GOT3 (cell line): ENCODE measurements at regions not wholly inside any gene's neighbourhood (a gene's known extent, or its start where the extent isn't known, plus 50 kb on each side); places are given as distances from the start of the nearest gene placed in this dataset.

Experiments used
- DNase-seq: peaks from one replicate; lab custom pipeline; 2025; ENCODE audit warnings: mixed read lengths; lab: John Stamatoyannopoulos, UW

DNA sequence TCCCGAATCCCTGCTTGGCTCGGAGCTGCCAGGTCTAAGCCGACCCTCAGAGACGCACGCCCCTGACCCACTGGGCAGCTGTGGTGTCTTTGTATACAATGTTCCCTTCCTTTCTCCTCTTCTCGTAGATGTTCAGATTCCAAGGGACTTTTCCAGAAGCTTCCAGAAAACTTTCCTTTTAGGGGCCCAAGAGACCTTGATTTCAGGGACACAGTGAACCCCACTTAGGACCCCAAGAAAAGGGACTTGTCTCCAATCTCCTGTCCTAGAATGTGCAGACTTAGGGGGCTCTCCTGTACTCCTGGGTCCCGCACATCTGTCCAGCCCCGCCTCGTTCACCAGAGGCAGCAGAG lies 103.5 kb downstream of the EDN3 start:
- no peak for DNase-seq

- DNase-seq, result no peak
These were observed 104.3 kb downstream of the EDN3 start for GRCh38 chr20:59404749-59405148.

DNA sequence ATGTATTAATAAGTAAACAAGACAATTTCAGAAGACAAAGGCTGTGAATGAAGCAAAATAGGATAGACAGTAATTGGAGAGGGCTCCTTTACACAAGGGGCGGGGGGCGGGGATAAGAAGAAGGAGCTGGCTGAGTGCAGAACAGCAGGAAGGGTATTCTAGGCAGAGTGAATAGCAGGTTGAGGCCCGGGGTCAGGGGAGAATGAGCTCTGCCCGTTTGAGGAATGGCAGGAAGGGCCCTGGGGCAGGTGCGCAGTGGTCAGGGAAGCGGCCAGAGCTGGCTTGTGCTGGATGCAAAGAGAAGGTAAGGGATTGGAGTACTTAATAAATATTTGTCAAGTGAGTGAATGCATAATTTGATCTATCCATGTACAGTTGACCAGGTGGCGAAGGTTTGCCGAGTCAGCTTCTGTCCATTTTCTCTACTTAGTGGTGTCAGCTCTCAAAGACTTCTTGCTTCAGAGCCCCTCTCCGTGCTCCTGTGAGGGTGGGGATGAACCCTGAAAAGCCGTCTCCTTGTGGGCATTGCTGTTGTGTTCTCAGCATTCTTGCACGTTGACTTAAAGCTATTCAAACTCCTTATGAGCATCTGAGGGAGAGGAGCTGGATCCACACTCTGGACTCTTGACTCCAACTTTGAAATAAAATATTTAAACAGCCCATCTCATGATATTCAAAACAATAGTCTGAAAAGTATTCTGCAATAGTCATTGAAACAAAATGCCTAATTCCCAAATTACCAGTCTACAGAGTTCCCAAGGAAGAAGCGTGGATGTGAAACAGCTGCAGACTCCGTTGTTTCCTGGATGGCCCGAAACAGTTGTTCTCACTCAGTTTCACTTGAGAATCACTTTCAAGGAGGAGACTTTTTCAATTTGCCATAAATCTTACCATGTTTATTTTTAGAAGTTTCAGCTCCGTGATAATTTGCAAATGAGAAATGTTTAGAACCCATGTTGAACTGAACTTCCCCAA lies 105.1 kb downstream of the EDN3 start:
- no peak for DNase-seq

- DNase-seq, result no peak
These were observed 106.0 kb downstream of the EDN3 start for GRCh38 chr20:59406446-59406845.

DNA sequence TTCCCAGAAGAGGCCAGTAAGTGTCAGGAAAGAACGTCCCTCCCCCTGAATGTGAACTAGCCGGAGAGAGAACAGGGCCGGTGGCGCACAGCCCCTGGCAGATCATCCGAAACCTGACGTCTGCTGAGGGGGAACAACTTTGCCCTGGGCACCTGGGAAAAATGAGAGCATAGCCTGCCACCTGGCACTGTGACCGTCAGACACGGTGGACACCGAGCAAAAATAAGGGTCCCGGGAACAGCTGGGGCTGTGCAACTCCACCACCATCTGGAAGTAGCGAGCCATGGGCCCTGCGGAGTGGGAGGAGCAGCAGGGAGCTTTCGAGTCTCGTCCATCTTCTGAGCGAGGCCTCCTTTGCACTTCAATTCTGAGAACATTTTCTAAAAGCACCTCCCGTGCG lies 110.8 kb downstream of the EDN3 start:
- no peak for DNase-seq

DNA sequence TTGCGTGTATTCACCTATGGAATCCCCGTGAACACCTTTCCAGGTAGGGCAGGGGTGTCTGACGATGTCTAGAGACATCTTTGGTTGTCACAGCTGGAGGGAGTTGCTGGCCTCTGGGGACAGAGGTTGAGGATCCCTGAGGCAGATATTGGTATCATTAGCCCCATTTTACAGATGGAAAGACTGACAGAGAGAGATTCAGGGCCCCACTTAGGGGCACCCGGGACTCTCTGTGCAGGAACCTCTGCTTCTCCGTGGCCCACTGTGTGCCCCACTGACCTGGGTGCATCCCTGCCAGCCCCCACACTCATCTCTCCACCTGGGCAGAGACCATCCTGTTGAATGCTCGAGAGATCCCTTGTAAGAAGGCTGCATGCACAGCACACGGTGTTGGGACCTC lies 111.2 kb downstream of the EDN3 start:
- DNase-seq, result no peak

GRCh38 chr20:59412181-59412580 lies 111.8 kb downstream of the EDN3 start:
- no peak for DNase-seq

GRCh38 chr20:59412875-59413284 lies 112.5 kb downstream of the EDN3 start:
- DNase-seq, result no peak

DNA sequence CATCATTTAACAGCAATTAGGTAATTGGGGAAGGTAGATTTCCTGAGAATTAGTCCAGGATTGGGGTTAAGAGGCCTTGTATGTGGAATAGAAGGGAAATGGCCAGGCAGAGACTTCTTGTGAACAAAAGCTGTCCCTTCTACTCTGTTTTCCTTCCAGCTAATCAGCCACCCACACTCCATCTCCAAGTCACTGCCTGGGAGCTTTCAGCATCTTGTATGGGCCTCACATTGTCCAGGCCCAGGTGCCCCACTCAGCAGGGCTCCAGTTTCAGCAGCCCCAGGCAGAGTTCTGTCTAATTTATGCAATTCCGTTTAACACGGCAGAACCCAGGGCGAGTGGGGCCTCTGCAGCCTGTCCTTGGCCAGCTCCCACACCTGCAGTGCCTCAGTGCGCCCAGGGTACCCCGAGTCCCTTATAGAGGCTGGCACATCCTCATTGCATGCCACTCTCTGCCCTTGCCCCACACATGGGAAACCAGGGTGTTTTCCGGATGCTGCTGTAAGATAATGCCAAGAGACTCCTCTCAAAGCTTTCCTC lies 113.0 kb downstream of the EDN3 start:
- DNase-seq, result no peak

GRCh38 chr20:59414936-59415623 lies 114.7 kb downstream of the EDN3 start:
- DNase-seq, result no peak

DNA sequence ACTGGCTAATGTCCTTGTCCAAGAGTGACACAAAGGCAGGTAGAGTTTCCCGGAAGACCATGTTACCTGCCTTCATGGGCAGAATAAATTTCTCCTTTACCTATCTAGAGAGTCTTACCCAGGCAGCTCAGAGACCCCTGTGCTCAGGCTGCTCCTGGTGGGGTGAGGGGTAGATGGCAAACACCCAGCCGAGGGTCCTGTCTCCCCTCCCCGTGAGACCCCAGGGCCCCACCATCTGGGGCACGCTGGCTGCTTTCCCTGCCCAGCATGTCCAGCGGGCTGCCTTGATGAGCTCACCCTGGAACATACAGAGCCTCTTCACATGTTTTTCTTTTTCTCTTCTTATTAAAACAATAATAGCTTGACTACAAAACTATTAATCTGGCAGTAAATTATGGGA lies 116.5 kb downstream of the EDN3 start:
- DNase-seq, result no peak

DNA sequence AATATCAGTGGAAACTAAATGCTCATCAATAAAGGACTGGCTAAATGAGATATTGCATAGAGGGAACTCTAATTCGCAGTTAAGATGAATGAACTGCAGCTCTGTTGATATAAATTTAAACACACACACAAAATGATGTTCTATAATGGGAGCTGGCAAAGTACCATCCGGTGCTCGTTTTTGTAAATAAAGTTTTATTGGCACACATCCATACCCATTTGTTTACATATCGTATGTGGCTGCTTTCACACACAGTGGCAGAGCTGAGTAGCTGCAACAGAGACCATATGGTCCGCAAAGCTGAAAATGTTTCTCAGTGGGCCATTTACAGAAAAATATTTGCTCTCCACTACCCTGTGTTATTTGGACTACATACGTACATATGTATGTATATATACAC lies 120.7 kb downstream of the EDN3 start:
- DNase-seq, result no peak

DNA sequence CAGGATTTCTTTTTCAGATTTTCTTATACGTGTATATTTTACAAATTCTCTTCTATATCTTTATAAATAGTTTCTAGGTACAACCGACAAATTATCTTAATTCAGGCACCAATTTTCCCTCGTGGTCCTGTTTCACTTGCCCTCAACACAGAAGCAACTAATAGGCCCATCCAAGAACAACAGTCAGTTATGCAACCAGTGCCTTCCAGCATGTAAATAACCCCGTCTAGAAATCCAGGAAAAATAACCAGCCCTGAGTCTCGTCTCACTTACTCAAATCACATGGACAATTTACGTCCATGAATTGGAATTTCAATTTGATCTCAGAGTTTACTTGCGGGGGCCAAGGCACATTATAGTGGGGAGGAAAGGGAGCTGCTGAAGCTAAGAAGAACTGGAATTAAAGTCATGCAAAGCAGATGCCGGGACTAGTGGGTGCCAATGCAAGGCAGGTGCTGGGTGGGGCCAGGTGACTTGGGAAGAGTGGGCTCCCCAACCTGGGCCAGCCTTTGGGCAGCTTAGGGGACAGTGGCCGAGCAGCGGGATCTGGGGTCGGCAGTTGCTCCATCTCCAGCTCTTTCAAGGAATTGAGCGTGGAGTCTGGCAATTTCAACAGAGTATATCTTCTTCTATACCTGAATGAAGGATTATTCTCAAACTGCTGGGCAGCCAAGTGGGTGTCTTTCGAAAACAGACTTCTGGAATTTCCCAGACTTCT lies 121.7 kb downstream of the EDN3 start:
- no peak for DNase-seq

GRCh38 chr20:59422872-59423544 lies 122.6 kb downstream of the EDN3 start:
- DNase-seq, result no peak

DNA sequence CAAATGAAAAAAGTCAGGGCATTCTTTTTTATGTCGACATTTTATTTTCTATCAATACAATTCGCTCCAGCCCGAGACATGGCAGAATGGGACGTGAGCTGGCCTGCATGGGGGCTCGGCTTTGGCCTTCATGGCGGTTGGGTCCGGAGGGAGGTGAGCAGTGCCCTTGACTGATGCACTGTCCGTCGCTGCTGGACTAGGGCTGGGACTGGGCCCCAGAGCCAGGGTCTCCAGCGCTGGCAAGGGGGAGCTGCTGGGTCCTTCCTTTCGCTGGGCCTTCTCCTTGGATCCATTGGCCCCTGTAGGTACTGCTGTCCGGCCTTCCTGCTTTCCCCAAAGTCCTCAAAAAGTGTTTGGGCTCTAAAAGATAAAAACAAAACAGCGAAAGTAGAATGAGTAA lies 124.6 kb downstream of the EDN3 start:
- DNase-seq, result no peak

- DNase-seq, result no peak
These were observed 125.2 kb downstream of the EDN3 start for GRCh38 chr20:59425572-59425971.

GRCh38 chr20:59428006-59428405 lies 127.6 kb downstream of the EDN3 start:
- DNase-seq, result no peak

DNA sequence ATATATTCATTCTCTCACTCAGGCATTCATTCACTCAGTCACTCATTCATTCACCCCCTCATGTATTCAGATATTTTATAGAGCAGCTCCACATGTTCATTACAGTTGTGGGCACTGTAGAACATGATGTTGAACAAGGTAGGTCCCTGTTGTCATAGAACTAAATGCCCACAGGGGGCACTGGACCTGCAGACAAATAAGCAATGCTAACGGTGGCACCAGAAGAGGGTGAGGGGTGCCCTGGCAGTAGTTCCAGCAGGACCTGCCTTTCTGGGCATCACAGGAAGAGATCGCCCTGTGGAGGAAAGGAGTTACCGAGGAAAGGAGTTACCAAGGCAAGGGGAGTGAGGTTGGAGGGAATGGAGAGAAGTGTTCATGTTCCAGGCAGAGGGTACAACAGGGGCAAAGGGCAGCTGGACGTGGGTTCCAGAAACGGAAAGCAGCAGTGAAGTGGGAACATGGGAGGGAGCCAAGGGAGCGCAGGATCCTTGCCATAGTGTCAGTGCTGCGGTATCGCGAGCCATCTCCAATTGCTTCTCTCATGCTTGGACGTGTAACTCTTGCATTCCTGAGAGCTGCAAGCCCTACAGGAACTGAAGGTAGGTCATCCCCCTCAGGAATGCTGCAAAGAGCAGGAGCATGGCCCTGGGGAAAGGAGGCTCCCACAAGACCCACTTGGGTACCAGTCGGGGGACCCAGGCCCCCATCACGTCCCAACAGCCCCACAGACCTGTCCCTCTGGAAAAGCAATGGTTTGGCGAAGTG lies 128.2 kb downstream of the EDN3 start:
- DNase-seq, result no peak

DNA sequence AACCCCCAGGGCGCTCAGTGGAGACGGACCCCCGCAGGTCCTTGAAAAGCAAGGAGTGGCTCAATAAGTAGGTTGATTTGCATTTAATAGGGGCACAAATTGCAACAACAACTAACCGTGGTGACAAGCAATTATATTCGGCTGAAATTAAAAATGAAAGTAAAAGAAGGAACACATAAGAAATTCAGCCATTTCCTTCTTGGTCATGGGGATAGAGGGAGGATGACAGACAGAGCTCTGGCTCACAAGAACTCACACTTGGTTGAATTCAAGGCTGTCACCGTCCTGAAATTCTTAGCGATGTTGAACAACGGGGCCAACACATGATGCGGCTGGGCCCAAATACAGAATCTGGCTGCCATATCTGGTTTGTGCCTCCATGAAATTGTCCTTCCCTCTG lies 129.0 kb downstream of the EDN3 start:
- no peak for DNase-seq

GRCh38 chr20:59431014-59431413 lies 130.6 kb downstream of the EDN3 start:
- no peak for DNase-seq

GRCh38 chr20:59434960-59435359 lies 134.5 kb downstream of the EDN3 start:
- no peak for DNase-seq
